ENCODE measurements at regions not wholly inside any gene's neighbourhood (a gene's known extent, or its start where the extent isn't known, plus 50 kb on each side); places are given as distances from the start of the nearest gene placed in this dataset.

DNA sequence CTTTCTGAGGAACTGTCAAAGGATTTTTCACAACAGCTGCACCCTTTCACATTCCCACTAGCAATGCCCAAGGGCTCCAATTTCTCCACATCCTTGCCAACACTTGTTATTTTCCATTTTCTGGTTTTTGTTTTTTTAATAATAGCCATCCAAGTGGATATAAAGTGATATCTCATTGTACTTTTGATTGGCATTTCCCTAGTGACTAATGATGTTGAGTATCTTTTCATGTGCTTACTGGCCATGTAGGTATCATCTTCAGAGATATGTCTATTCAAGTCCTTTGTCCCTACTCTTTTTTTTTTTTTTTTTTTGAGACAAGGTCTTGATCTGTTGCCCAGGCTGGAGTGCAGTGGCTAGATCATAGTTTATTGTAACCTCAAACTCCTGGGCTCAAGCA, 115.8 kb upstream of the HAND1 start:
- DNase-seq (ENCODE audit: low read depth, low spot score) (no peak), ATAC-seq (no peak)
- no peaks in the 10 kb centered on the region for H3K36me3 ChIP-seq (ENCODE audit: control insufficient read depth in 1 of 2, insufficient read depth in 2 of 2, low read length in 2 of 2)
- RAD21 ChIA-PET (ENCODE audit: low non-redundant PET in 1 of 2, low total read pairs in 2 of 2, uncharacterized antibody in 2 of 2, unreplicated experiment in 2 of 2), result no interaction called here
- no TSS peak for BruUV-seq (replicated peaks)
- TF ChIP-seq EZH2 (IDR thresholded peaks at IDR 0.05) (no peak), ZBTB33 (IDR thresholded peaks at IDR 0.05; ENCODE audit: extremely low read depth, insufficient replicate concordance, low read length) (no peak), FOSL1 (IDR thresholded peaks at IDR 0.05; ENCODE audit: low read depth) (no peak), POLR2A (IDR thresholded peaks at IDR 0.05; ENCODE audit: borderline replicate concordance, extremely low read depth, insufficient read depth, insufficient read length) (no peak), SRF (IDR thresholded peaks at IDR 0.05; ENCODE audit: low read depth) (no peak), SP1 (IDR thresholded peaks at IDR 0.05; ENCODE audit: low read depth) (no peak), ZFX (IDR thresholded peaks at IDR 0.05) (no peak), JUND (IDR thresholded peaks at IDR 0.05) (no peak), EZH2phosphoT487 (IDR thresholded peaks at IDR 0.05; ENCODE audit: borderline replicate concordance) (no peak), ELF1 (IDR thresholded peaks at IDR 0.05; ENCODE audit: borderline replicate concordance, low read depth) (no peak), EGR1 (IDR thresholded peaks at IDR 0.05; ENCODE audit: low read depth) (no peak), CEBPB (IDR thresholded peaks at IDR 0.05; ENCODE audit: low read depth) (no peak), TCF7L2 (IDR thresholded peaks at IDR 0.05; ENCODE audit: borderline replicate concordance, extremely low read depth, insufficient read depth, insufficient read length) (no peak), RAD21 (IDR thresholded peaks at IDR 0.05; ENCODE audit: low read depth) (no peak), CBX3 (IDR thresholded peaks at IDR 0.05; ENCODE audit: low read depth) (no peak)
- TF ChIP-seq, protein P1, sequence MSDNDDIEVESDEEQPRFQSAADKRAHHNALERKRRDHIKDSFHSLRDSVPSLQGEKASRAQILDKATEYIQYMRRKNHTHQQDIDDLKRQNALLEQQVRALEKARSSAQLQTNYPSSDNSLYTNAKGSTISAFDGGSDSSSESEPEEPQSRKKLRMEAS (IDR thresholded peaks at IDR 0.05), result no peak
- TF ChIP-seq, protein P2, sequence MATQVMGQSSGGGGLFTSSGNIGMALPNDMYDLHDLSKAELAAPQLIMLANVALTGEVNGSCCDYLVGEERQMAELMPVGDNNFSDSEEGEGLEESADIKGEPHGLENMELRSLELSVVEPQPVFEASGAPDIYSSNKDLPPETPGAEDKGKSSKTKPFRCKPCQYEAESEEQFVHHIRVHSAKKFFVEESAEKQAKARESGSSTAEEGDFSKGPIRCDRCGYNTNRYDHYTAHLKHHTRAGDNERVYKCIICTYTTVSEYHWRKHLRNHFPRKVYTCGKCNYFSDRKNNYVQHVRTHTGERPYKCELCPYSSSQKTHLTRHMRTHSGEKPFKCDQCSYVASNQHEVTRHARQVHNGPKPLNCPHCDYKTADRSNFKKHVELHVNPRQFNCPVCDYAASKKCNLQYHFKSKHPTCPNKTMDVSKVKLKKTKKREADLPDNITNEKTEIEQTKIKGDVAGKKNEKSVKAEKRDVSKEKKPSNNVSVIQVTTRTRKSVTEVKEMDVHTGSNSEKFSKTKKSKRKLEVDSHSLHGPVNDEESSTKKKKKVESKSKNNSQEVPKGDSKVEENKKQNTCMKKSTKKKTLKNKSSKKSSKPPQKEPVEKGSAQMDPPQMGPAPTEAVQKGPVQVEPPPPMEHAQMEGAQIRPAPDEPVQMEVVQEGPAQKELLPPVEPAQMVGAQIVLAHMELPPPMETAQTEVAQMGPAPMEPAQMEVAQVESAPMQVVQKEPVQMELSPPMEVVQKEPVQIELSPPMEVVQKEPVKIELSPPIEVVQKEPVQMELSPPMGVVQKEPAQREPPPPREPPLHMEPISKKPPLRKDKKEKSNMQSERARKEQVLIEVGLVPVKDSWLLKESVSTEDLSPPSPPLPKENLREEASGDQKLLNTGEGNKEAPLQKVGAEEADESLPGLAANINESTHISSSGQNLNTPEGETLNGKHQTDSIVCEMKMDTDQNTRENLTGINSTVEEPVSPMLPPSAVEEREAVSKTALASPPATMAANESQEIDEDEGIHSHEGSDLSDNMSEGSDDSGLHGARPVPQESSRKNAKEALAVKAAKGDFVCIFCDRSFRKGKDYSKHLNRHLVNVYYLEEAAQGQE (IDR thresholded peaks at IDR 0.05; ENCODE audit: low read depth), result no peak
- TF ChIP-seq, protein P3, sequence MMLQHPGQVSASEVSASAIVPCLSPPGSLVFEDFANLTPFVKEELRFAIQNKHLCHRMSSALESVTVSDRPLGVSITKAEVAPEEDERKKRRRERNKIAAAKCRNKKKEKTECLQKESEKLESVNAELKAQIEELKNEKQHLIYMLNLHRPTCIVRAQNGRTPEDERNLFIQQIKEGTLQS (IDR thresholded peaks at IDR 0.05), result no peak
- no peaks in the 10 kb centered on the region for H3K4me1 ChIP-seq (ENCODE audit: control insufficient read depth in 1 of 2, insufficient read depth in 2 of 2, low read length in 2 of 2)
- no peak overlapping the region for H3K27ac ChIP-seq (ENCODE audit: low read depth, low read length)
- POLR2A ChIA-PET, result no interaction called here
- H3K9me3 ChIP-seq (ENCODE audit: control insufficient read depth in 1 of 2, insufficient read depth in 1 of 2, low read depth in 1 of 2, low read length in 2 of 2), result no peaks in the 10 kb centered on the region
- CTCF ChIA-PET, result no interaction called here
- peak overlapping the region; percentile 9 for H2AFZ ChIP-seq (ENCODE audit: low read depth, low read length, poor library complexity, severe bottlenecking)
- H4K20me1 ChIP-seq (ENCODE audit: insufficient read depth), result no peaks in the 10 kb centered on the region
- 0 out of 2 replicates have a peak, but pooled peaks cover 2% of the 10 kb centered on the region for H3K27me3 ChIP-seq (ENCODE audit: insufficient read depth, low read length)
- intact Hi-C loops (cut with micrococcal nuclease), result no loop called here
- no peak overlapping the region for H3K4me3 ChIP-seq (replicated peaks in 1 of 2; ENCODE audit: low read depth in 1 of 2, low read length in 2 of 2)
- no peak overlapping the region for H3K4me2 ChIP-seq (ENCODE audit: low read length)
- no peaks in the 10 kb centered on the region for H3K9me2 ChIP-seq (ENCODE audit: insufficient read depth)
- H3K79me2 ChIP-seq (ENCODE audit: insufficient read depth, low read length), result no peaks in the 10 kb centered on the region
- H3K9ac ChIP-seq (ENCODE audit: low read length), result no peak overlapping the region
